Heart left ventricle (tissue), 13 donors: ENCODE measurements at regions not wholly inside any gene's neighbourhood (a gene's known extent, or its start where the extent isn't known, plus 50 kb on each side); places are given as distances from the start of the nearest gene placed in this dataset.

ENCODE experiments used
- POLR2A ChIP-seq, 2 donors: fragments of 450-650 bp; IDR thresholded peaks; one replicate each; pipeline ENCODE4 v1.6.1; 2017; ENCODE audit warnings: antibody characterized with exemption in 2 of 2, mild to moderate bottlenecking in 2 of 2, moderate library complexity in 2 of 2
- TF ChIP-seq, protein P1 (sequence below), 12 donors: fragments of 200-600 bp; sonication (generic) in 4 of 12; IDR thresholded peaks; one replicate each; pipeline versions ENCODE4 v1.5.0 to v1.8.0; 2018 to 2022; ENCODE audit warnings: antibody characterized with exemption in 12 of 12, mild to moderate bottlenecking in 5 of 12
- donor health status: ischemic (EF 13 %, LVEDD 7.1; RV severe dilation, severe dysfunction).
- donor health status: DM: no; HTN: yes; CAD: no.
- donor health status: DM: no; HTN: no; CAD: no.
- donor health status: ischemic (EF 25% LVEDD 6.9; RV normal size, moderate dysfunction).
- donor health status: ischemic (EF 25% LVEDD 5.7; RV mildly dilated, moderate dysfunction).
- donor health status: ischemic (EF 35%, LVEDD 5.7; RV mildly dilated, moderate dysfunction).
- donor health status: nonischemic (EF 11% LVEDD 7.7; RV severe dilation, severe dysfunction).
- donor health status: DM: yes; HTN: yes; CAD: no.
- donor health status: PGD.
- donor health status: ischemic (EF 29% LVEDD 5.4; RV normal size, mild dysfunction).
- donor health status: nonischemic (EF 23%, LVEDD 6.1; RV moderate dilation, normal function).

DNA sequence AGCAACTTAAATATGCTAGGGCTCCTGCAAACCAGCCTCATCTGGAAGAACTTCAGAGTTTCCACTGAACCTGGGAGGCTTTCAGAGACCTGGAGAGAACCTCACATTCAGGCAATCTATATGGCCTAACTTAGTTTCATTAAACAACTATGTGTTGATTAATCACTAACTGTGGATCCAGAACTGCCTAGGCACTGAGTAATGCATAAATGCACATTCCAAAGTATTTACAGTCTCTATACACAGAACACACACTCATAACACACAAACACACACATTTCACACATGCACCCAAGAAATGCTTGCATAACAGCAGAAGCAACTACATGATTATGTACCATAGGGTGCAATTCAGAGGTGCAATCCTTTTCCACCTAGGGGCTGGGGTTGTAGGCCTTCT, 552.8 kb downstream of the BCL11A start:
- TF ChIP-seq, protein P1, sequence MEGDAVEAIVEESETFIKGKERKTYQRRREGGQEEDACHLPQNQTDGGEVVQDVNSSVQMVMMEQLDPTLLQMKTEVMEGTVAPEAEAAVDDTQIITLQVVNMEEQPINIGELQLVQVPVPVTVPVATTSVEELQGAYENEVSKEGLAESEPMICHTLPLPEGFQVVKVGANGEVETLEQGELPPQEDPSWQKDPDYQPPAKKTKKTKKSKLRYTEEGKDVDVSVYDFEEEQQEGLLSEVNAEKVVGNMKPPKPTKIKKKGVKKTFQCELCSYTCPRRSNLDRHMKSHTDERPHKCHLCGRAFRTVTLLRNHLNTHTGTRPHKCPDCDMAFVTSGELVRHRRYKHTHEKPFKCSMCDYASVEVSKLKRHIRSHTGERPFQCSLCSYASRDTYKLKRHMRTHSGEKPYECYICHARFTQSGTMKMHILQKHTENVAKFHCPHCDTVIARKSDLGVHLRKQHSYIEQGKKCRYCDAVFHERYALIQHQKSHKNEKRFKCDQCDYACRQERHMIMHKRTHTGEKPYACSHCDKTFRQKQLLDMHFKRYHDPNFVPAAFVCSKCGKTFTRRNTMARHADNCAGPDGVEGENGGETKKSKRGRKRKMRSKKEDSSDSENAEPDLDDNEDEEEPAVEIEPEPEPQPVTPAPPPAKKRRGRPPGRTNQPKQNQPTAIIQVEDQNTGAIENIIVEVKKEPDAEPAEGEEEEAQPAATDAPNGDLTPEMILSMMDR (IDR thresholded peaks at IDR 0.05): no peak
- no peak for TF ChIP-seq POLR2A (IDR thresholded peaks at IDR 0.05)
